ENCODE measurements at regions not wholly inside any gene's neighbourhood (a gene's known extent, or its start where the extent isn't known, plus 50 kb on each side); places are given as distances from the start of the nearest gene placed in this dataset.

GRCh38 chr5:152092580-152092979, 167.9 kb upstream of the GLRA1 start:
- H3K9ac ChIP-seq (ENCODE audit: control insufficient read depth, insufficient read depth, low read length), result no peak overlapping the region
- 0% methylated on average over 1 of the region's 1 CpG for WGBS (ENCODE audit: insufficient coverage, insufficient replicate concordance, low lambda C conversion rate, missing lambda C conversion rate)
- in situ Hi-C loops (cut with MboI) (no loop called here), intact Hi-C loops (cut with micrococcal nuclease; ENCODE audit: unreplicated experiment) (no loop called here)
- ChIA-PET CTCF (interaction anchor here (1.6 kb wide), 1 partner anchor 257 kb away, joined by 3 read pairs; no protein-coding TSS in a partner anchor), SMC1A (ENCODE audit: uncharacterized antibody, unreplicated experiment) (no interaction called here), POLR2A (no interaction called here), RAD21 (ENCODE audit: unreplicated experiment) (no interaction called here)
- no TSS peak for BruUV-seq (replicated peaks)
- ATAC-seq (peak; percentile 63), FAIRE-seq (no peak), DNase-seq (ENCODE audit: low read depth, low spot score) (no peak)
- H4K20me1 ChIP-seq (ENCODE audit: control insufficient read depth, insufficient read depth), result no peaks in the 10 kb centered on the region
- no peak overlapping the region for H3K4me3 ChIP-seq
- no peaks in the 10 kb centered on the region for H3K4me1 ChIP-seq (ENCODE audit: control insufficient read depth, insufficient read depth, low read length)
- H3K27ac ChIP-seq (ENCODE audit: control insufficient read depth, insufficient read depth), result no peak overlapping the region
- H3K9me3 ChIP-seq (replicated peaks; ENCODE audit: control insufficient read depth, insufficient read depth, low read length), result no peaks in the 10 kb centered on the region
- H2AFZ ChIP-seq (ENCODE audit: control insufficient read depth, low read depth, low read length), result no peak overlapping the region
- no peak overlapping the region for H3K4me2 ChIP-seq (ENCODE audit: control insufficient read depth, insufficient read depth)
- no peaks in the 10 kb centered on the region for H3K36me3 ChIP-seq (ENCODE audit: control insufficient read depth in 2 of 2, insufficient read depth in 2 of 2, low read length in 1 of 2)
- H3K79me2 ChIP-seq (ENCODE audit: control insufficient read depth, insufficient read depth, low read length), result no peaks in the 10 kb centered on the region
- no peaks in the 10 kb centered on the region; a peak in 2 of 4 replicates for H3K27me3 ChIP-seq (replicated peaks in 1 of 2; ENCODE audit: control insufficient read depth in 2 of 2, insufficient read depth in 2 of 2, low read length in 1 of 2)
- TF ChIP-seq NBN (IDR thresholded peaks at IDR 0.05), result no peak
- TF ChIP-seq IKZF1 (conservative IDR thresholded peaks at IDR 0.05), result no peak
- no peak for TF ChIP-seq IRF5 (IDR thresholded peaks at IDR 0.05; ENCODE audit: borderline replicate concordance)
- TF ChIP-seq GATAD2B (conservative IDR thresholded peaks at IDR 0.05; ENCODE audit: low read depth), result no peak
- no peak for TF ChIP-seq WRNIP1 (IDR thresholded peaks at IDR 0.05; ENCODE audit: borderline replicate concordance, low read depth, low read length)
- TF ChIP-seq ZBTB40 (IDR thresholded peaks at IDR 0.05; ENCODE audit: borderline replicate concordance), result no peak
- no peak for TF ChIP-seq BCL11A (IDR thresholded peaks at IDR 0.05; ENCODE audit: low read depth, low read length)
- TF ChIP-seq ESRRA (IDR thresholded peaks at IDR 0.05; ENCODE audit: low read length), result no peak
- TF ChIP-seq KLF5 (IDR thresholded peaks at IDR 0.05; ENCODE audit: partially characterized antibody), result no peak
- no peak for TF ChIP-seq ZNF687 (IDR thresholded peaks at IDR 0.05)
- TF ChIP-seq HDAC6 (IDR thresholded peaks at IDR 0.05; ENCODE audit: unreplicated experiment), result no peak
- TF ChIP-seq CREM (IDR thresholded peaks at IDR 0.05; ENCODE audit: low read depth), result no peak
- TF ChIP-seq TBL1XR1 (IDR thresholded peaks at IDR 0.05; ENCODE audit: low read depth, low read length), result no peak
- no peak for TF ChIP-seq RFX5 (IDR thresholded peaks at IDR 0.05; ENCODE audit: low read depth, low read length)
- TF ChIP-seq NFYA (IDR thresholded peaks at IDR 0.05; ENCODE audit: borderline replicate concordance, low read depth, low read length), result no peak
- TF ChIP-seq JUND (IDR thresholded peaks at IDR 0.05; ENCODE audit: low read depth, low read length), result no peak
